ENCODE measurements at regions not wholly inside any gene's neighbourhood (a gene's known extent, or its start where the extent isn't known, plus 50 kb on each side); places are given as distances from the start of the nearest gene placed in this dataset.

DNA sequence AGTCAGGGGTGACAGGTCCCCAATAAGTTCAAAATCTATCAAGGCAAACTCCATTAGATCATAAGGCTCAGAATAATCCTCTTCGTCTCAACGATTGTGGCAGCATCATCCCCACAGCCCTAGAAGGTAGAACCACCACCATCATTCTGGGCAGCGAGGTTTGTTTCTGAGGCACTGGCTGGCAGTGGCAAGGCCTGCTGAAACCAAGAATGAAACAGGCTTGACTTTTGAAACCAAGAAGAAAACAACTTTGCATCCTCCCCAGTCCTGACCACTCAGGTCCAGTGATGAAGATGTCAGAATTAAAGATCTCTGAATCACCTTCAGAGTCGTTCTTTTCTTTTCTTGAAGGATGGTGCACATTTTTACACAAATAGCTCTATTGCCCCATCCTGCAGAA lies 152.6 kb upstream of the SYT1 start:
- DNase-seq: no peak

DNA sequence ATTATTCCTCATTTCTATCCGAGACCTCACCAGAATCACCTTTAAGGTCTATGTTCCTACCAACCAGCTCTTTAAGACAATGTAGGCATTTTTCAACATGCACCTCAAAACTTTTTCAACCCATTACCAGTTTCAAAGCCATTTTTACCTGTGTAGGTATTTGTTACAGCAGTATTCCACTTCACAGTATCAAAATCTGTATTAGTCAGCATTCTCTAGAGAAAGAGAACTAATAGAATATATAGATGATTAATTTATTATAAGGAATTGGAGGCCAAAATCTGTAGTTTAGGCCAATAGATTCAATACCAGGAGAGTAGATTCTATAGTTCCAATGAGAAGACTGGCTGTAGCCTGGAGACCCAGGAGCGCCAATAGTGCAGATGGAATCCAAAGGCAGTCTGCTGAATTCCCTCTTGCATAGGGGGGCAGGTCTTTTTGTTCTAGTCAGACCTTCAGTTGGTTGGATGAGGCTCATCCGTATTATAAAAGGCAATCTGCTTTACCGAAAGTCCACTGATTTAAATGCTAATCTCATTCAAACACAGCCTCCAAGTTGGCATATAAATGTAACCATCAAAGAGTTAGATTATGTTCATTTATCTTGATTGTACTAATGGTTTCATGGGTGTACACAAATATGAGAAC lies 151.6 kb upstream of the SYT1 start:
- DNase-seq: no peak

DNA sequence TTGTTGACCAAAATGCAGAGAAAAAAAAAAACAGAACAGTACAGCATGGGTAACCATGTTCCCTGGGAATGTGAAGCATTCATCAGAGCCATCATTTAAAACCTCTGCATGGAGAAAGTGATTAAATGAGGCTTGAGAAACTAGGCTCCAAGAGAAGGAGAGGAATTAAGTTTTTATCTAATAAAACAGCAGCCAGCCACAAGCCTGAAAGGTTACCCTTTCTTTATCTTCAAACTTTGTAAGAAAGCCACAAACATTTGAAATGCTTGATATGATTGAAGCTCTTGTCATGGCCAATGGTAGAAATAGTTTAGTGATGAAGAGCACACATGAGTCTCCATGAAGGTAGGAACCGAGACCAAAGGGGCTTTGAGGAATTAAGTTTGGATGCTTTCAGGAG lies 144.9 kb upstream of the SYT1 start:
- no peak for DNase-seq

DNA sequence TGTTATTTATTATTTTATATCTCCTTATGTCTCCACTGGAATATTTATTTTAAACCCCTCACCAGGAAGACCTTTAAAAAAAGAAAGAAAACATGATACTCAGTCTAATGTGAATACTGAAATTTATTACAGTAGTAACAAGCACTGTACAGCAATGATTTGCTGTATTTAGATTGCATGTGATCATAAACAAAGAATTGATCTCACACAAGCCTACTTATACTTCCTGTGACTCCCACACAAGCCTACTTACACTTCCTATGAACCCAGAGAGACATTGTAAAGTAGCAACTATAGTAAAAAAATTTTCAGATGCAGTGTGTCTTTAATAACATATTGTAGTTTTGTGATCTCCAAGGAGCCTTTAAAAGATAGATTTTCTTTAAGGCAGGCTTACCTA lies 142.7 kb upstream of the SYT1 start:
- no peak for DNase-seq

DNA sequence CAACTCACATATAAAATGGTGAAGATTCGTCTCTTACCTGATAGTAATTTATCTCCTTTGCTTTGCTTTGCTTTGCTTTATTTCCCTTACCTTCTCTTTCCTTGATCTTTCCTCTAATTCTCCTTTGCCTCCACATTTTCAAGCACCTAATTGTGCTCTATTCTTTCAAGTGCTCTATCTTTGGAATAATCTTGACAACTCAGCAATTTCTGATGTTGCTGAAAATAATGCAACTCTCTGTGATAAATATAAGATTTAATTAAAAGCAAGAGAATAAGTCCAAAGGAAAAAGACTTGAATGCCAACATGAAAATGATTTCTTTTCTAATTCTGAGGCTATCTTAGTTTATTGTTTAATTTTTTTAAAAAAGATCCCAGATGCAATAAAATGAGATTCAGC lies 139.5 kb upstream of the SYT1 start:
- DNase-seq: no peak

DNA sequence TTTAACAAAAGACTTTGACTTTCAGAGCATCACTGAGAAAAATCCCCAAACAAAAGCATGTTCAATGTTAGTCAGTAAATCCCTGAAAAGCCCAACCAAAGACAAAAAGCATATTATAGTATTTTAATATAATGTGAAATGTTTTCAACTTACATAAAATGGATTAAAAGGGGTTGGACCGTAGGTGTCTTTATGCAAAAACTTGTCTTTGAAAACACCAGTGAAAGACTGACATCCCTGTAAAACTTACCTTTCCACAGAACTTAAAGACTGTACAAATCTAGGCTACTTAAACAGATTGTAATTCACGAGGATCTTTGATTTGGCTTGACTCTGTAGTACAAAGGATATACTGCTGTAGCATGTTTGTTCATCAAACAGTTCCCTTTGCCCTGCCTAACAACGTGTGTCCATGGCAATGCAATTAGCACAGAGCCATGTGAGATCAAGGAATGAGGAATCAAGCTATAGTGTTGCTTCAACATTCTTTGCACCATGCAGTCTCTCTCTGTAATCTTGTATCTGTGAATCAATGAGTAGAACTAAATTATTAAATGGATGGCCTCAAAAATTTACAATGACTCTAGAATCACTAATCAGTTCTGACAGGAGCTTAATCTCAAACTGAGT lies 138.5 kb upstream of the SYT1 start:
- no peak for DNase-seq

DNA sequence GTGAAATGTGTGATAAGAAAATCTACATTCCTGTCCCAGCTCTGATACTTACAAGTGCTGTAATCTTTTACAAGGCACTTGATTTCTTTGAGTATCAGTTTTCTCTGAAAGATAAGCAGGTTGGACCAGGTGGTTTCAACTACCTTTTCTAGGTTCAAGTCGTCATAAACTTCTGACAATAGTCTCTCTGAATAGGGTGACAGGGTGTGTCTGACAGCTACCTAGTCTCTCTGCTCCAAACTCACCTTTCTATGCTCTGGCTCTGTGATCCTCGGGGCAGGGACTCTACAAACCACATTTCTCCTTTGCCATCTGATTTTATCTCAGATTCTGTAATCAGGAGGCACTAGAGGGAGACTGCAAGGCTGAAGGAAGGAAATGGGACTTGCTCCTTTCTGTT lies 137.7 kb upstream of the SYT1 start:
- no peak for DNase-seq

DNA sequence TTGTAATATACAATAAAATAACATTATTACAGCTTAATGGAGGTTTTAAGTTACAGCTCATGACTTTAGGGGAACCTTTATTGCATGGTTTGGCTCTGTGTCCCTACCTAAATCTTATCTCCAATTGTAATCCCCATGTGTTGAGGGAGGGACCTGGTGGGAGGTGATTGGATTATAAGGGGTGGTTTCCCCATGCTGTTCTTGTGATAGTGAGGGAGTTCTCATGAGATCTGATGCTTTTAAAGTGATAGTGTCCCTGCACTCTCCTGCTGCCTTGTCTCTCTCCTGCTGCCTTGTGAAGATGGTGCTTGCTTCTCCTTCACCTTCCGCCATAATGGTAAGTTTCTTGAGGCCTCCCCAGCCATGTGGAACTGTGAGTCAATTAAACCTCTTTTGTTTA lies 132.1 kb upstream of the SYT1 start:
- DNase-seq: no peak

DNA sequence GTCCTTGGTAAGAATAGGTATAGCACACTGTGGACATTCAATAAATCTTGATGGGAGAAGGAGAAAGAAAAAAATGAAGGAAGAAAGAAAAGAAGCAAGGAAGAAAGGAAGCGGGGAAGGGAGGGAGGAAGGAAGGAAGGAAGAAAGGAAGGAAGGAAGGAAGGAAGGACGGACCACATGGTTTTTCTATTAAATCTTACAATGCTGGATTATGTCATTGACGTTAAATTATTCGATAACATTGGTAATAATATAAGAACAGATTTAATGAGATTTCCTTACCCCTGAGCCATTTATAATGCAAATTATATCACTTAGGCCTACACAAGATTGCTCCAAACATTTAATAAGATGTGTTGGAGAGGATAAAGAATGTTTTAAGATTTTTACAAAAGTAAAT lies 124.9 kb upstream of the SYT1 start:
- DNase-seq: no peak

DNA sequence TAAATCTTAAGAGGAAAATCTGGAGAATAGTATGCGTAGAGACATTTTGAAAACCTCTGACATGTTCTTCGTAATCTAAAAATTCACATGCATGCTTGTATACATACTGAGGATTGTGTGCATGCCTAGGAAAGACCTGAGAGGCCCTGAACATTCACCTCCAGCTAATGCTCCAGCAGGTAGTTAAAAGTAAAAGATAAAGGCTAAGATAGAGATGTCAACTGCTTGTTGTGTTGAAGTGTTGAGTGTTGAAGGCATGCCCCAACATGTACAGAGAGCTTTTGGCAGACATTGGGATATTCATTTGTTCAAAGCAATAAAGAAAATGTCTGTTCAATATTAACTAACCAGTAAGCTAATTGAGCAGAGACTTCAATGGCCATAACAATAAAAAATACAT lies 118.6 kb upstream of the SYT1 start:
- no peak for DNase-seq

DNA sequence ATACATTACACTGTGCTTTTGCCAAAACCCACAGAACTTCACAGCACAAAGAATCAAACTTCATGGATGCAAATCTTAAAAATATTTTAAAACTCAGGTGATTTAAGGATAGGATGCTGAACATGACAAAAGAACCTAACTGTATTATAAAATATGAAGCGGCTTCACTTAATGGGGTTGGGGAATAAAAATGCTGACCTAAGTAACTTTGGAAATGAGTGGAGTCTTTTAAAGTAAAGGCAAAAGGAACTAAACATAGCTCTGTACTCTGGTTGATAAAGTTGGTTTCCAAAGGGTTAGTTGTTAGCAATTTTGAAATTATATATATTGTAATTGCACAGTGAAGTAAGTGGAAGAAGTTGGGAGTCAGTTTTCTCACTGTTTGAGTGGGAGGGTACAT lies 111.5 kb upstream of the SYT1 start:
- no peak for DNase-seq

DNA sequence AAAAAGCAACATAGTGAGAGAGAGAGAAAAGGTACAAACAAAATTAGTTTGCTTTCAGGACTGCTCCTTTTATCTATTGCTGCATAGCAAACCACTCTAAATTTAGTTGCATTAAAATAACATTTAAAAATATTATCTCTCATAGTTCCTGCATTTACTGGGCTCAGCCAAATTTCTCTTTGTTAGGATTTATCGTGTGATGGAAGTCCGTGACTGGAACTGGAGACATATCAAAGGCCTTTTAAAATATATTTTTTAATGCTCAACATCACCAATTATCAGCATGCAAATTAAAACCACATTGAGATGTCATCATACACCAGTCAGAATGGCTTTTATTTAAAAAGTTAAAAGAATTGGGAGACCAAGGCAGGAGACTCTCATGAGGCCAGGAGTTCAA lies 107.6 kb upstream of the SYT1 start:
- DNase-seq: no peak

DNA sequence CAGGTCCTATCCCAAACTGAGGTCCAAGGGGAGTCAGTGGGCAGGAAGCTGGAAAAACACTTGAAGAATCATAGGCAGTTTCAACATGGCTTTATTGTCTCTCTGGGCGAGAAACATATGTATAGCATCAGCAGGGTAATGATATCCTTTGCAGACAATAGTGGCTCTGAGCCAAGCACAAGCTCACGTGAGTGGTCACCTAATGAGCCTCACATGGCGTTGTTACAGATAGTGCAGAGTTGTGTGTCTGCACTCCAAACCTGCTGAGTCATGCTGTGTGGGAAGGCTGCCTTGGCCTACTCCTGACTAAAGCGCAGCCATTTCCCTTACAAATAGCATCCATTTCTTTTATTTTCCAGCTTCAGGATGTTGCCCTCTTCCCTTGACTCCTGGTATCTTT lies 105.2 kb upstream of the SYT1 start:
- no peak for DNase-seq

DNA sequence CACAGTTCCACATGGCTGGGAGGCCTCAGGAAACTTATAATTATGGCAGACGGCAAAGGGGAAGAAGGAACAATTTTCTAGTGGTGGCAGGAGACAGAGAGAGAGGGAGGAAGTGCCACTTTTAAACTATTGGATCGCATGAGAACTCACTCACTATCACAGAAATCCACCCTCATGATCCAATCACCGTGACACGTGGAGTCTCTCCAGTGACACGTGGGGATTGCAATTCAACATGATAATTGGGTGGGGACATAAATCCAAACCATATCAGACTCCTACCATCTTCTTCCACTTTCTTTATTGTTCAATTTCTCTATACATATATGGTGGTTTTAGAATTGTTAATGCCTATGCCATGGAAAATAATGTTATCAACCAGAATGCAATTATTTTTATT lies 103.7 kb upstream of the SYT1 start:
- no peak for DNase-seq

DNA sequence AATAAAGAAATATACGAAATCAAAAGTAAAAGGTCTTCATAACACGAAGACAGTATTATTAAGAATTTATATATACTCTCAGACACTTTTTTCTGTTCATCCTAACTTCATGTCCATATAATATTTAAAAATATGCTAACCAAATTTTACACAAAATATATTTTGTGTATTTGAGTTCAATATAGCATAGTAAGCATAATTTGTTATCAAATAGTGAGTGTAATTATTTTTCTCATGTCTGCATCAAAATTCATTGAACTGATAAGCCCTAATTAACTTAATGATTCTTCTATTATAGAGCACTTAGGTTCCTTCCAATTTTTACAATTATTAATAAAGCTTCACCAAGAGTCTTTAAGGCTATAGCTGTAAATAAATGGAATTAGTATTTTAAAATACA lies 99.7 kb upstream of the SYT1 start:
- DNase-seq: no peak

DNA sequence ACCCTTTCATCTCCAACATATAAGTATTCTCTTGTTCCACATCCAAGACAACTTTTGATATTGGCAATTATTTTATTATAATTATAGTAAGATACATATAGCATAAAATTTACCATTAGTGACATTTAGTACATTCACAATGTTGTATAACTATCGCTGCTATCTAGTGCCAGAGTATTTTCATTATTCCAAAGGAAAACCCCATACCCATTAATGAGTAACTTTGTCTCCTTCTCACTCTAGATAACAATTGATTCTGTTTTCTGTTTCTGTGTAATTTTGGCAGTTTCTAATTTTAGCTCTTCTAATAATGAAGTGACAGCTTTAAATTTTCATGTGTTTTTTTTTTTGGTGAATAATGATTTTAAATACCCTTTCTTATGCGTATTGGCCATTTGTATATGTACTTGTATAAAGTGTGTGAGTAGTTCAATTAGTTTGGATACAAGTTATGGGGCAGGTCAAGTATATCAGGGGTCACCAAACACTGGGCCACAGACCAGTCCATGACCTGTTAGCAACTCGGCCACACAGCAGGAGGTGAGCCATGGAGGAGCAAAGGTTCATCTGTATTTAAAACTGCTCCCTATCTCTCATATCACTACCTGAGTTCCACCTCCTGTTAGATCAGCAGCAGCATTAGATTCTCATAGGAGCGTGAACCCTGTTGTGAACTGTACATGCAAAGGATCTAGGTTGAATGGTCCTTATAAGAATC lies 97.2 kb upstream of the SYT1 start:
- DNase-seq: no peak

DNA sequence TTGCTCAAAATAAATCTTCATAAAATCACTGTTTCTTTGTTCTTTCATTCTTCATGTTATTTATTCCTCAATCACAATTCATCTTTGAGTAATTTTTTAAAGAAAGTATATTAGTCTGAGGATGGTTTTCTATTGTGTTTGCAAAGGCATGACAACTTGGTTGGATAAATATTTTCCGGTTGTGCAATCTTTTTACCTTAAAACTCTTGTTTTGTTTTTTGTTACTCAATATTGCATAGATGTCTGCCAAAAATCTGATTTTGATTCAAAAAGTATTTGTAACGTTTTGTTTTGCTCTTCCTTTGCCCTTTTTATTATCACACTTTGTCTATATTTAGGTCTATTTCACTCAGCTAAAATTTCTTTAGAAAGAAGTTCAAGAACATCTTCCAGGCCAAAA lies 86.2 kb upstream of the SYT1 start:
- DNase-seq: no peak

DNA sequence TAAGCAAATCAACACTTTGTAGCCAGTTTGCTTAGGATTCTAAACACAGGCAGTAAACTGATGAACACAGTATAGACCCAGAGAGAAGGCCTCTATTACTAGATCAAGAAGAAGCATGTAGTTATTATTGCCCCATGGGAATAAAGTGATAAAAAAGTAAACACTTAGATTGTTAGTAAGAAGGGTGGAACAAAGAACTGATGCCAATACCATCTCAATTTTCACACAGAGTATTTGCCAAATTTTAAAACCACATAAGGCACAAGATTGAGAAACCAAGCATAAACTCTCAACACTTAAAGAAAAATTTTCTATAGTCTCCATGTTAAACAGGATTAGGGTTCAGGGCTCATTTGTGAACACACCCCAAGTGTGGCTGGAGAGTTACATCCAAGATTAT lies 77.0 kb upstream of the SYT1 start:
- no peak for DNase-seq

DNA sequence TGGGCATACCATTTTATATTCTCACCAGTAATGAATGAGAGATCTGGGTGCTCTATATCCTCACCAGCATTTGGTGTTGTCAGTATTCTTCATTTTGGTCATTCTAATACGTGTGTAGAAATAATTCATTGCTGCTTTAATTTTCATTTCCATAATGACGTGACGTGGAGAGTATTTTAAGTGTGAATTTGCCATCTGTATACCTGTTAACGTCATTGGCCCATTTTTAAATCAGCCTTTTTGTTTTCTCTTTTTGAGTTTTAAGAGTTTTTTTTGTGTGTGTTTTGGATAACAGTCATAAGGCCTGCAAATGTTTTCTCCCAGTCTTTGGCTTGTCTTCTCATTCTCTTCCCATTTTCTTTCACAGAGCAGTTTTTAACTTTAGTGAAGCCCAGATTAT lies 74.4 kb upstream of the SYT1 start:
- no peak for DNase-seq

DNA sequence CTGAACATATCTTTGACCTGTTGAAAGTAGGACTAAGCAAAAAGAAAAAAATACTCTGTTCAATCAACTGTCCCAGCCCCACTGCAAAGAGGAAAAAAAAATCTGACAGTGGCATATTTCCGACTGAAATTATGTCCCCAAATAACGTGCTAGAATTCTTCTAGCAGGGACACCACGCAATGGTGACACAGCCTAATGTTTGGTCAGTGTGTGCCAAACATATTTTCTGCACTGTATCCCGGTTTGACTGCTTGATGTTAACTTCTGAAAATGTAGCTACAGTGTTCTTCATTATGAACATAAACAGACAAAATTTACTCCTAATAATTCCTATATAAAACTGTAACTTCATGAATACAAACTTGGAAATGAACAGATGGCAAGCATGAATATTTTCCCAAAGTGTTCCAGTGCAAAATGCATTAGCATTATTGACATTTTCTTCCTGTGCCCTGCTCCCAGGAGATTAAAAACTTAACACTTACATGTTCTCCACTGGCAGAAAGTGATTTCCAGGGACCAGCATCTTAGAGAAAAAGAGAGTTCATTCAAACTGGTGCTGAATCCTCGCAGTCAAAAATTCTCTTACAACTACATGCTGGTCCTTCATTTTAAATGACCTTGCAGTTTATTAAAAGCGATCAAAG lies 72.4 kb upstream of the SYT1 start:
- DNase-seq: no peak

DNA sequence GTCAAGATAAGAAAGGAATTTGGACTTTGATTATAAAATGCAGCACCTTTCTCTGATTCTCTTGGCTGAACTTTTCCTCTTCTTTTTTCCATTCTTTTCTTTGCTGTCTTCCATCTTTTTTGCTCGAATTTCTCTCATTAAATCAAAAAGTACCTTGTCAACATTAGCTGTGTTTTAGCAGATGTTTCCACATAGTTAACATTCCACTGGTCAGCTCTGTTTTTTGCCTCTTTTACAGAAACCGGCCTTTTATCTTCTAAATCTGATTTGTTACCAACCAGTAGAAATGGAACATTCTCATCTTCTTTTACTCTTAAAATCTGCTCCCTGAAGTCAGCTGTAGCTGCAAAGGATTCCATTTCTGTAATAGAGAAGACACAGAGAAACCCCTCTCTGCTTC lies 71.1 kb upstream of the SYT1 start:
- DNase-seq: no peak

DNA sequence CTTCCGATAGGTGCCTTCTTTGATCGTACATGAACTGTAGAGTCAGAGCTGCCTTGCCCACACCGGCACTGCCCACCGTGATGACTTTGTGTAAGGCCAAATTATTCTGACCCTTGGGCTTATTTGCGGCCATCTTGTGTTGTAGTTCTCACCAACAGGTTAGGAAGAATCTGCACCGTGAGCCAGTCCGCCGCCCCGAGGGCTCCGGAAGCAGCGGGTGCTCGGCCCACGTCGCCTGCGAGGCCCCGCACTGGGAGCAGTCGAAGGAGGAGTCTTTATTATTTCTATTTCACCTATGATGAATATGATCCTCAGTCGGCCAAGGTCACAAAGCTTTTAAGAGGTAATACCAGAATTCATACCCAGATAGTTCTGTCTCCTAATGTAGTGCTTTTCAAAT lies 70.6 kb upstream of the SYT1 start:
- DNase-seq: no peak

DNA sequence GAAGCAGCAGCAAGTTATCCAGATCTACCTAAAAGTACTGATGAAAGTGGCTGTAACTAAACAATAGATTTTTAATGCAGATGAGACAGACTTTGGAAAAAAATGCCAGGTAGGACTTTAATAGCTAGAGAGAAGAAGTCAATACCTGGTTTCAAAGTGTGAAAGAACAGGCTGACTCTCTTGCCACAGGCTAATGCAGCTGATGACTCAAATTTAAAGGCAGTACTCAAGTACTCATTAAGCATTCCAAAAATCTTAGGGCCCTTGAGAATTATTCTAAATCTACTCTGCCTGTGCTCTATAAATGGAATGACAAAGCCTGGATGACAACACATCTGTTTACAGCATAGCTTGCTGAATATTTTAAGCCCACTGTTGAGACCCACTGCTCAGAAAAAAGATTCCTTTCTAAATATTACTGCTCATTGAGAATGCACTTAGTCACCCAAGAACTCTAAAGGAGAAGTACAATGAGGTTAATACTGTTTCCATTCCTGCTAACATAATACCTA lies 68.6 kb upstream of the SYT1 start:
- no peak for DNase-seq

Measured in SHP77 treated with DMSO at 0.1 percent for 48 hours (cell line).